ENCODE measurements at regions not wholly inside any gene's neighbourhood (a gene's known extent, or its start where the extent isn't known, plus 50 kb on each side); places are given as distances from the start of the nearest gene placed in this dataset.

DNA sequence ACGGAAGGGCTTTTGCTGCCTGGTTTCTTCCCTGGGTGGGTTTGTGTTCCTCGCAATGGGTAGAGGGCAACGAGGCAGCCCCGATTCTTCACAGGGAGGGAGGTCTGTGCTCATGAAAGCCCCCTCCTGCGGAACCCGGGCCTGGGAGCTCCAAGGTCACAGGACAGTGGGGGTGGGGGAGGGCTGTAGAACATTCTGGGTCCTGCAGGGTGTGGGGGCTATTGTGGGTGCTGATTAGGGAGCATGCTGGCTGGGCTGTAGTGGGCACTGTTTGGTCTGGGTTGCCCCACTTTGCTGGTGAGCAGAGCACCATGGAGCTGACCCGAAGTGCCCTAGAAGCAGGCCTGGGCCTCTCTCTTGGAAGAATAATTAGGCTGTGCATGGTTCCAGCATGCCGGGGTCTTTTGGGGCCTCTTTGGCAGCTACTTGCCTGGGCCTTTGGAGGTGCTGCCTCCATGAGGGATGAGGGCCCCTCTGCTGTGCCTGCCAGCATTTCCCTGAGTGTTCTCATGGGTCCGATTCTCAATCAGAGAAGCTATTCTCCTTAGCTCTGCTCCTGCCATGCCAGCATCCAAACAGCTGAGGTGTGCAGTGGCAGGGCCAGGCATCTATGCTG is 232.2 kb upstream of the HS6ST1 start:
- no peak for DNase-seq (ENCODE audit: low read depth)
- no peak overlapping the region for H3K4me3 ChIP-seq (ENCODE audit: low read length)
- TF ChIP-seq CTCF (conservative IDR thresholded peaks at IDR 0.05; ENCODE audit: low read depth, low read length) = no peak

GRCh38 chr2:128551435-128551834 is 232.8 kb upstream of the HS6ST1 start:
- H3K4me3 ChIP-seq (ENCODE audit: low read length) = no peak overlapping the region
- TF ChIP-seq CTCF (conservative IDR thresholded peaks at IDR 0.05; ENCODE audit: low read depth, low read length) = no peak
- DNase-seq (ENCODE audit: low read depth) = no peak

DNA sequence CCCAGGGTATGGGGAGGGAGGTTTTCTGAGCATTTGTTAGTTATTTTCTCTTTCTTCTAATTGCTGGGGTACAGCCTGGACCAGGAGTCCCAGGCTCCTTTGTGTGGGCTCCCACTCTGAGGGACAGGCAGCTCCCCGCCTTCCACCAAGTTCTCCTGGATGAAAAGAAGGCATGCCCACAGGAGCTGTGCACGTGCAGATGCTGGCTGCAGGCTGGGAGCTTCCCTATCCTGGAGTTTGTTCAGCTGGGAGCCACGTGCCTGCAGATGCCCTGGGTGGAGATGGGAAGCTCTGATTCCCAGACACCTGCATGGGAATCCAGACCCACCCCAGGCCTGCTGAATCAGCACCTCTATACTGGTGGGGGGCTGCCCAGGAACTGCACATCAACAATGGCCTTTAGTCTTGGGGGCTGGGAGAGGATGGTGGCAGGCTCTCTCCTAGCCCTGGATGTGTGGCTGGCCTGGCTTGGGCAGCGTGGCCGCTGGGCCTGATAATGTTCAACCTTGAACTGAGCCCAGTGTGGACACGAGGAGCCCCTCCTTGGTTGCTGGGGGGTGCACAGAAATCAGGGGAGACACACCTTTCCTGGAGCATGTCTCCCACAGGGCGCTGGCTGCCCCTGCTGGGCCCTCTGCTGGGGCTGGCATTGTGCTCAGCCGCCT is 233.6 kb upstream of the HS6ST1 start:
- H3K4me3 ChIP-seq (ENCODE audit: low read length) = no peak overlapping the region
- no peak for DNase-seq (ENCODE audit: low read depth)
- no peak for TF ChIP-seq CTCF (conservative IDR thresholded peaks at IDR 0.05; ENCODE audit: low read depth, low read length)

DNA sequence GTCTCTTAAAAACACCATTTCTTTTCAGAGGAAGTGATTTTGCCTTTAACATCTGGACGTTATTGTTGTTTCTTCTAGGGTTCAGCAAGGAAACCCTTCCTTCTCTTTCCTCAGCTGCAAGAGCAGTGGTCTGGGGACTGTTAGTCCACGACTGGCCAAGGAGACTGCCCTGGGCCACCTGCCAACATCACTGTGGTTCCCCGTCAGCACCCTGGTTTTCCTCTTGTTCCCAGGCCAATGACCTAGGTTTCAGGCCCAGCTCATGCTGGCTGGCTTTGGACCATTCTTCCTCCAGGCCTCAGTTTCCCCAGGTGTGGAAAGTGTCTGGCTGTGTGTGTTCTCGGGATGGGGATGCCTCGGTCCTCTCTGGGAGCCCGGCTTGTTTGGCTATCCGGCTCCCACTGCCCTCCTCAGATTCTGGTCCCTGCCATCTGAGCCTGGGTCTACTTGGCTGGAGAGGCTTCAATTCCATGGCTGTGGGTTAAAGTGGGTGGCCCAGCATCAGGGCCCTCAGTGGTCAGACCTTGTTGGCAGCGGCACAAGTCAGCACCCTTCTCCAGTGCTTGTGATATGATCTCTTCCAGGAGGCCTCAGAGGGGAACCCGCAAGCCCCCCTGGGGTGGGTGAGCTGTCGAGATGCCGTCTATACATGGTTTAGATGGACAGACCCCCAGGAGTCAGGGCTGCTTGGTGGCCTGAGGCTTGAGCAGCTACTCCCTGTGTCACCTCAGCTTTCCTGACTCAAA is 234.3 kb upstream of the HS6ST1 start:
- no peak for DNase-seq (ENCODE audit: low read depth)
- H3K4me3 ChIP-seq (ENCODE audit: low read length) = no peak overlapping the region
- no peak for TF ChIP-seq CTCF (conservative IDR thresholded peaks at IDR 0.05; ENCODE audit: low read depth, low read length)

DNA sequence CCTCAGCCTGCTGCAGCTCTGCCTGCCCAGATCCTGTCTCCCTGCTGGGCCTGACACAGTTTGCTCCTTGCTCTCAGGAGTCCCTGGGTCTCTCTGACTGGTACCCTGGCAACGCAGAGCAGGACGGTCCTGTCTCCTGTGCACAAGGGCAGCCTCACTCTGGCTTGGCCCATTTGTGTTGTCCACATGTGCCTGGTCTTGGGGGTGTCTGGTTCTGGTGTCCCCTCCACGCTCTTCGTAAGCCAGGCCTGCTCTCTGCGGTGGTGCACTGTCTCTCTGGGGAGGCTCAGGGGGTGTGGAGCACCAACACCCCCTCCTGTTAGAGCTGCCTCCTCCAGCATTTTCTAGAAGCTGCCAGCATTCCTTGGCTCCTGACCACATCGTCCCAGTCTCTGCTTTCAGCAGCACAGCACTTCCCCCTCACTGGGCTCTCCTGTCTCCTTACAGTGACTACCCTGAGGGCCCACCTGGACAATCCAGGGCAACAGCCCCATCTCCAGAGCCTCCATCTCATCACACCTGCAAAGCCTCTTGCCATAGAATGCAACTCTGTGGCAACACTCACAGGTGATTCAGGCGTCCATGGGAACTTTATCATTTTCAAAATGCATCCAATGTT is 235.6 kb upstream of the HS6ST1 start:
- TF ChIP-seq CTCF (conservative IDR thresholded peaks at IDR 0.05; ENCODE audit: low read depth, low read length) = no peak
- H3K4me3 ChIP-seq (ENCODE audit: low read length) = no peak overlapping the region
- no peak for DNase-seq (ENCODE audit: low read depth)

DNA sequence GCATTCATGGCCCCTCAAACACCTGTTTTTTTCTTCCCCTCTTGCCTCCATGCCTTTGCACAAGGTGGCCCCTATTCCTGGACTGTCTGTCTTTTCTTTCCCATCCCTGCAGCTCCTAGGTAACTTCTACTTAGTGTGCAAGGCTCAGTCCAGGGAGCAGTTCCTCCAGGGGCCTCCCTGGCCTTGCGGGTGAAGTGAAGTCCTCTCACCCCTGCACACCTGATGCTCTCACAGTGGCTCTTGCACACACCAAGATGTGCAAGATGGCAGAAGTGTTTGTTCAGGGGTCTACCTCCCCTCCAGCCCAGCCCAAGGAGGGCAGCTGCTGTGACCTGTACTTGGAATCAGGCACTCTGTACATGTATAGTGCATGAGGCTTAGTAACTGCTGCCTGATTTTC is 236.8 kb upstream of the HS6ST1 start:
- no peak overlapping the region for H3K4me3 ChIP-seq (ENCODE audit: low read length)
- no peak for TF ChIP-seq CTCF (conservative IDR thresholded peaks at IDR 0.05; ENCODE audit: low read depth, low read length)
- no peak for DNase-seq (ENCODE audit: low read depth)

All from retinal pigment epithelial cell (primary cell).